Natural killer cell (primary cell): ENCODE measurements at regions not wholly inside any gene's neighbourhood (a gene's known extent, or its start where the extent isn't known, plus 50 kb on each side); places are given as distances from the start of the nearest gene placed in this dataset.
A peak's percentile ranks its signal among the peaks of the same experiment; 100 is the strongest.
"Not testable (repeated sequence)": the region's sequence is repeated elsewhere in the genome, so short reads cannot be mapped to it uniquely, and the experiment has no call there.

ENCODE experiments used
- ATAC-seq, 3 donors: fragments of 150-1000 bp in 2 of 3; fragments of 200-7000 bp in 1 of 3; cut with Tn5 transposase; 1 replicate in 1 of 3; 2 replicates in 2 of 3; pipeline ENCODE4 v1.10.0; 2021; ENCODE audit warnings: mild to moderate bottlenecking in 2 of 3, moderate library complexity in 2 of 3
- DNase-seq, 2 donors: peaks; one replicate each; pipeline versions ENCODE4 v3.0.0 to v3.0.0-alpha.2; 2013 to 2021; ENCODE audit warnings: mixed read lengths in 1 of 2
- H3K27ac ChIP-seq: one replicate; pipeline ENCODE4 v1.5.1; 2013; ENCODE audit warnings: mild to moderate bottlenecking, low read length
- H3K27me3 ChIP-seq: one replicate; pipeline ENCODE4 v1.6.1; 2013; ENCODE audit warnings: low read length; ENCODE audit not compliant: control insufficient read depth, insufficient read depth
- H3K36me3 ChIP-seq: one replicate; pipeline ENCODE4 v1.6.1; 2013; ENCODE audit warnings: low read length; ENCODE audit not compliant: control insufficient read depth, insufficient read depth
- H3K4me1 ChIP-seq: one replicate; pipeline ENCODE4 v1.6.1; 2013; ENCODE audit warnings: low read length; ENCODE audit not compliant: control insufficient read depth, insufficient read depth
- H3K4me3 ChIP-seq: one replicate; pipeline ENCODE4 v1.5.1; 2013; ENCODE audit warnings: low read length
- H3K9me3 ChIP-seq: one replicate; pipeline ENCODE4 v1.6.1; 2013; ENCODE audit warnings: low read length; ENCODE audit not compliant: control insufficient read depth, insufficient read depth
- H3K27ac Mint-ChIP-seq, 2 donors: one replicate each; pipeline ENCODE4 v1.8.0; 2022; ENCODE audit warnings: mild to moderate bottlenecking in 2 of 2, mixed read lengths in 2 of 2, moderate library complexity in 1 of 2
- H3K27me3 Mint-ChIP-seq, 2 donors: one replicate each; pipeline ENCODE4 v1.8.0; 2022; ENCODE audit warnings: low read depth in 2 of 2, mixed read lengths in 2 of 2
- H3K36me3 Mint-ChIP-seq: one replicate; pipeline ENCODE4 v1.8.0; 2022; ENCODE audit warnings: mixed read lengths
- H3K4me1 Mint-ChIP-seq, 2 donors: one replicate each; pipeline ENCODE4 v1.8.0; 2022; ENCODE audit warnings: mixed read lengths in 2 of 2
- H3K4me3 Mint-ChIP-seq: one replicate; pipeline ENCODE4 v1.8.0; 2022; ENCODE audit warnings: mild to moderate bottlenecking, moderate library complexity, mixed read lengths
- H3K9me3 Mint-ChIP-seq, 2 donors: one replicate each; pipeline ENCODE4 v1.8.0; 2022; ENCODE audit warnings: mixed read lengths in 2 of 2
- WGBS: methylation state at CpG from one replicate; pipeline ENCODE4 v1.1.7; 2013; ENCODE audit warnings: missing lambda C conversion rate; ENCODE audit not compliant: insufficient coverage; 5-methylcytosine and 5-hydroxymethylcytosine counted together
- intact Hi-C: fragments of 100-400 bp; cut with micrococcal nuclease; formaldehyde crosslinking; loops from one replicate; pipeline ENCODE4 v1.14.2; 2022

GRCh38 chr9:42306625-42307024 lies 123.2 kb downstream of the SPATA31A6 start:
- ATAC-seq, H3K9me3 Mint-ChIP-seq, H3K36me3 ChIP-seq, H3K4me3 ChIP-seq, H3K27ac ChIP-seq, H3K9me3 ChIP-seq, intact Hi-C loops, DNase-seq, H3K4me1 ChIP-seq, H3K27ac Mint-ChIP-seq, H3K4me1 Mint-ChIP-seq, H3K36me3 Mint-ChIP-seq, H3K27me3 Mint-ChIP-seq, H3K4me3 Mint-ChIP-seq, H3K27me3 ChIP-seq: not testable (repeated sequence)
- 92% methylated on average over 1 of the region's 2 CpGs for WGBS

GRCh38 chr9:42307449-42307848 lies 124.0 kb downstream of the SPATA31A6 start:
- H3K36me3 Mint-ChIP-seq, H3K27ac Mint-ChIP-seq, DNase-seq, intact Hi-C loops, H3K9me3 Mint-ChIP-seq, H3K27me3 ChIP-seq, H3K4me3 ChIP-seq, H3K4me3 Mint-ChIP-seq, H3K9me3 ChIP-seq, H3K36me3 ChIP-seq, H3K4me1 Mint-ChIP-seq, H3K27ac ChIP-seq, H3K4me1 ChIP-seq, H3K27me3 Mint-ChIP-seq: not testable (repeated sequence)
- ATAC-seq = peak in 1 of 3 donors; percentile 22
- WGBS = 30% methylated on average over 2 of the region's 2 CpGs

- WGBS = 67% methylated on average over 1 of the region's 2 CpGs
- intact Hi-C loops, H3K27ac ChIP-seq, H3K4me3 Mint-ChIP-seq, H3K9me3 Mint-ChIP-seq, H3K9me3 ChIP-seq, H3K4me1 Mint-ChIP-seq, H3K27ac Mint-ChIP-seq, H3K27me3 ChIP-seq, H3K4me1 ChIP-seq, ATAC-seq, H3K27me3 Mint-ChIP-seq, H3K36me3 ChIP-seq, DNase-seq, H3K4me3 ChIP-seq, H3K36me3 Mint-ChIP-seq: not testable (repeated sequence)
Observed at GRCh38 chr9:42310972-42311371, 127.5 kb downstream of the SPATA31A6 start.

GRCh38 chr9:42316026-42316425 lies 132.6 kb downstream of the SPATA31A6 start:
- intact Hi-C loops, H3K27ac Mint-ChIP-seq, H3K9me3 ChIP-seq, H3K36me3 ChIP-seq, H3K4me3 ChIP-seq, H3K27ac ChIP-seq, ATAC-seq, DNase-seq, H3K4me3 Mint-ChIP-seq, H3K4me1 Mint-ChIP-seq, H3K27me3 Mint-ChIP-seq, H3K36me3 Mint-ChIP-seq, H3K9me3 Mint-ChIP-seq, H3K27me3 ChIP-seq, H3K4me1 ChIP-seq: not testable (repeated sequence)
- 100% methylated on average over 2 of the region's 5 CpGs for WGBS

- H3K27ac Mint-ChIP-seq, intact Hi-C loops, H3K4me3 ChIP-seq, H3K36me3 ChIP-seq, H3K27me3 Mint-ChIP-seq, H3K36me3 Mint-ChIP-seq, H3K9me3 Mint-ChIP-seq, H3K27me3 ChIP-seq, ATAC-seq, H3K9me3 ChIP-seq, DNase-seq, H3K4me1 Mint-ChIP-seq, H3K4me3 Mint-ChIP-seq, H3K4me1 ChIP-seq, H3K27ac ChIP-seq: not testable (repeated sequence)
- 41% methylated on average over 3 of the region's 3 CpGs for WGBS
Observed at GRCh38 chr9:42317677-42318076, 134.2 kb downstream of the SPATA31A6 start.

GRCh38 chr9:42323084-42323809 lies 139.8 kb downstream of the SPATA31A6 start:
- ATAC-seq, H3K36me3 ChIP-seq, H3K4me1 ChIP-seq, H3K27me3 Mint-ChIP-seq, DNase-seq, H3K27ac ChIP-seq, H3K9me3 ChIP-seq, H3K4me3 Mint-ChIP-seq, H3K27ac Mint-ChIP-seq, H3K9me3 Mint-ChIP-seq, H3K27me3 ChIP-seq, H3K4me3 ChIP-seq, H3K36me3 Mint-ChIP-seq, H3K4me1 Mint-ChIP-seq, intact Hi-C loops: not testable (repeated sequence)
- WGBS = 8% methylated on average over 6 of the region's 7 CpGs

- ATAC-seq, H3K9me3 ChIP-seq, H3K27me3 ChIP-seq, intact Hi-C loops, H3K4me1 Mint-ChIP-seq, H3K4me3 Mint-ChIP-seq, H3K4me1 ChIP-seq, H3K27ac ChIP-seq, H3K27ac Mint-ChIP-seq, H3K36me3 ChIP-seq, H3K4me3 ChIP-seq, H3K27me3 Mint-ChIP-seq, H3K9me3 Mint-ChIP-seq, H3K36me3 Mint-ChIP-seq, DNase-seq: not testable (repeated sequence)
Observed at GRCh38 chr9:42325142-42325541, 141.7 kb downstream of the SPATA31A6 start.

GRCh38 chr9:42325561-42325960 lies 142.1 kb downstream of the SPATA31A6 start:
- intact Hi-C loops, H3K27ac ChIP-seq, H3K36me3 ChIP-seq, H3K4me3 ChIP-seq, H3K4me3 Mint-ChIP-seq, H3K4me1 Mint-ChIP-seq, H3K27ac Mint-ChIP-seq, H3K36me3 Mint-ChIP-seq, H3K27me3 Mint-ChIP-seq, H3K9me3 ChIP-seq, H3K4me1 ChIP-seq, H3K27me3 ChIP-seq, DNase-seq, H3K9me3 Mint-ChIP-seq, ATAC-seq: not testable (repeated sequence)
- WGBS = 100% methylated on average over 1 of the region's 2 CpGs
